ENCODE measurements at regions not wholly inside any gene's neighbourhood (a gene's known extent, or its start where the extent isn't known, plus 50 kb on each side); places are given as distances from the start of the nearest gene placed in this dataset.

DNA sequence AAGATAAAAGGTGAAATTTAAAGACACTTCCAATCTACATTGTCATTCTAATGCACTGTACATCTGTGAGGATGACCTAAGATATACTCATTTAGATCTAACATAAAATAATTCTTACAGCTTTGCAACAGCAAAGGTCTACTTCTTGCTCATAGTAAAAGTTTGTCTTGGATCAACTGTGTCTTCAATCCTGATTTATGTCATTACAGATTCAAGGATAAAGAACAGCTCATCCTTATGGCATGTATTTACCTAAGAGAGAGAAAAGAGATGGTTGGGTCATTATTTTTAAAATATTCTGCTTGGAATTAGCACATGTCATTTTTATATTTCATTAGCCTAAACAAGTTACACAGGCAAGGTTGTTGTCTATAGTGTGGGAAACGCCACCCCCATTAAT lies 2193.1 kb downstream of the PCDH9 start (continued):
- TF ChIP-seq CREM (CRISPR knock-in tag; IDR thresholded peaks at IDR 0.05) (no peak), ZBTB21 (CRISPR knock-in tag; IDR thresholded peaks at IDR 0.05; ENCODE audit: borderline replicate concordance) (no peak), OVOL2 (CRISPR knock-in tag; IDR thresholded peaks at IDR 0.05; ENCODE audit: borderline replicate concordance) (no peak), AR (CRISPR knock-in tag; IDR thresholded peaks at IDR 0.05) (no peak)

DNA sequence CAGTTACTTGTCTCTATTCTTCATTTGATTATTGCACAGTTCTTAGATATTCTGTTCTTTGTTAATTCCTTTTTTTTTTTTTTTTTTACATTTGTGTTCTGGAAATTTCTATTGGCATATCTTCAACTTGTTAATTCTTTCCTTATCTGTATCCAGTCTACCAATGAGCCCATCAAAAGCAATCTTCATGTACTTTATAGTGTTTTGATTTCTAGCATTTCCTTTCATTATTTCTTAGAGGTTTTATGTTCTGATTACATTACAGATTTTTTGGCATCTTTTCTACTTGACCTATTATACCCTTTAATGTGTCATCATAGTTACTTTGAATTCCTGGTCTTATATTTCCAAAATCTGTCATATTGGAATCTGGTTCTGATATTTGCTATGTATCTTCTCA lies 2194.8 kb downstream of the PCDH9 start:
- ATAC-seq = no peak
- no peak for DNase-seq (ENCODE audit: low spot score)
- Mint-ChIP-seq H3K9me3 (0 out of 2 replicates have a peak, but pooled peaks cover 8% of the 10 kb centered on the region), H3K4me1 (no peaks in the 10 kb centered on the region), H3K27me3 (ENCODE audit: low read depth) (no peaks in the 10 kb centered on the region), H3K27ac (no peak overlapping the region), H3K4me3 (no peak overlapping the region), H3K36me3 (no peaks in the 10 kb centered on the region)
- POLR2A ChIA-PET = no interaction called here
- TF ChIP-seq HMGXB4 (CRISPR knock-in tag; IDR thresholded peaks at IDR 0.05) (no peak), ATF1 (CRISPR knock-in tag; IDR thresholded peaks at IDR 0.05) (no peak)
- CTCF ChIA-PET = no interaction called here

DNA sequence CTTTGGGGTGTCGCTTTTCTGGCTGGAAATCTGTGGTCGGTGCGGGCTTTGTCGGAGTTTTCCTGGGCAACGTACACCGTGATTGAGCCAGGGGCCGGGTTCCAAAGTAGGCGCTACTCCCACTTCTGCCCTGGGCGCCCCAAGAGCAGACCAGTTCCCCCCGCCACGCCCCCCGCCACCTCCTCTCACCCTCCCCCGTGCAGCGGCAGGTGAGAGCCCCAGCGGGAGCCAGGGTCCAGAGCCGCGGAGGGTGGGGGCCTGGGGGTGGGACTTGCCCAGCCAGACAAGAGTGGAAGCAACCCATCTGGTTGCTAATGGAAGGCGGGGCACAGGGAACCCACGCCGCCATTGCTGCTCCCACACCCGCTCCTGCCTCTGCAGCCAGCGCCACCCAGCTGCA lies 2195.9 kb downstream of the PCDH9 start:
- ATAC-seq = 0 out of 2 replicates have a peak, but pooled peaks have one; percentile 16
- Mint-ChIP-seq H3K27me3 (ENCODE audit: low read depth) (no peaks in the 10 kb centered on the region), H3K27ac (no peak overlapping the region), H3K4me3 (no peak overlapping the region), H3K36me3 (no peaks in the 10 kb centered on the region), H3K9me3 (0 out of 2 replicates have a peak, but pooled peaks cover 8% of the 10 kb centered on the region), H3K4me1 (no peaks in the 10 kb centered on the region)
- ChIA-PET CTCF (no interaction called here), POLR2A (no interaction called here)
- no peak for TF ChIP-seq IRF2 (CRISPR knock-in tag; IDR thresholded peaks at IDR 0.05; ENCODE audit: borderline replicate concordance, low read depth)
- peak; percentile 11 for DNase-seq (ENCODE audit: low spot score)

DNA sequence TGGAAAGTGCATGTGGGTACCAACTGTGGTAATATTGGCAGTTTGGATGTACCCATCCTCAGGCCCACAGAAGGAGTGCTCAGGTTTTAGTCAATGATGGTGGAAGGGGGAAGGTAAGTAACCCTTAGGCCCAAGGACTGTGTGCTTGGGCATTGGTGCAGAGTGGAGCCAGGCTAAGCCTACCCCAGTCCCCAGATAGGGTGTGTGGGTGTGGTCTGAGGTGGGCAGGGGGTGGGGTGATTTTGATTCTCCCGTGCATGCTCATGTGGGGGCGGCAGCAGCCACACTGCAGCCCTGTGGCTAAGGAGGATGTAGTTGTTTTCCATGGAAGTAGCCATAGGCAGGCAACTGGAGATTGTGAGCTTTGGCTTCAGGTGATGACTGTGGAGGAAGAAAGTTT lies 2197.3 kb downstream of the PCDH9 start:
- Mint-ChIP-seq H3K27ac (no peak overlapping the region), H3K36me3 (no peaks in the 10 kb centered on the region), H3K27me3 (ENCODE audit: low read depth) (no peaks in the 10 kb centered on the region), H3K4me1 (no peaks in the 10 kb centered on the region), H3K9me3 (0 out of 2 replicates have a peak, but pooled peaks cover 8% of the 10 kb centered on the region), H3K4me3 (no peak overlapping the region)
- peak; percentile 48; the same call in 1 of the 2 replicates for ATAC-seq
- TF ChIP-seq ZNF281 (CRISPR knock-in tag; IDR thresholded peaks at IDR 0.05) (no peak), RELA (CRISPR knock-in tag; IDR thresholded peaks at IDR 0.05; ENCODE audit: borderline replicate concordance) (no peak), CREB1 (CRISPR knock-in tag; IDR thresholded peaks at IDR 0.05) (no peak)
- TF ChIP-seq, protein P1, sequence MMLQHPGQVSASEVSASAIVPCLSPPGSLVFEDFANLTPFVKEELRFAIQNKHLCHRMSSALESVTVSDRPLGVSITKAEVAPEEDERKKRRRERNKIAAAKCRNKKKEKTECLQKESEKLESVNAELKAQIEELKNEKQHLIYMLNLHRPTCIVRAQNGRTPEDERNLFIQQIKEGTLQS (CRISPR knock-in tag; conservative IDR thresholded peaks at IDR 0.05) = no peak
- TF ChIP-seq, protein P2, sequence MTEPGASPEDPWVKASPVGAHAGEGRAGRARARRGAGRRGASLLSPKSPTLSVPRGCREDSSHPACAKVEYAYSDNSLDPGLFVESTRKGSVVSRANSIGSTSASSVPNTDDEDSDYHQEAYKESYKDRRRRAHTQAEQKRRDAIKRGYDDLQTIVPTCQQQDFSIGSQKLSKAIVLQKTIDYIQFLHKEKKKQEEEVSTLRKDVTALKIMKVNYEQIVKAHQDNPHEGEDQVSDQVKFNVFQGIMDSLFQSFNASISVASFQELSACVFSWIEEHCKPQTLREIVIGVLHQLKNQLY (CRISPR knock-in tag; IDR thresholded peaks at IDR 0.05) = no peak
- TF ChIP-seq, protein P3, sequence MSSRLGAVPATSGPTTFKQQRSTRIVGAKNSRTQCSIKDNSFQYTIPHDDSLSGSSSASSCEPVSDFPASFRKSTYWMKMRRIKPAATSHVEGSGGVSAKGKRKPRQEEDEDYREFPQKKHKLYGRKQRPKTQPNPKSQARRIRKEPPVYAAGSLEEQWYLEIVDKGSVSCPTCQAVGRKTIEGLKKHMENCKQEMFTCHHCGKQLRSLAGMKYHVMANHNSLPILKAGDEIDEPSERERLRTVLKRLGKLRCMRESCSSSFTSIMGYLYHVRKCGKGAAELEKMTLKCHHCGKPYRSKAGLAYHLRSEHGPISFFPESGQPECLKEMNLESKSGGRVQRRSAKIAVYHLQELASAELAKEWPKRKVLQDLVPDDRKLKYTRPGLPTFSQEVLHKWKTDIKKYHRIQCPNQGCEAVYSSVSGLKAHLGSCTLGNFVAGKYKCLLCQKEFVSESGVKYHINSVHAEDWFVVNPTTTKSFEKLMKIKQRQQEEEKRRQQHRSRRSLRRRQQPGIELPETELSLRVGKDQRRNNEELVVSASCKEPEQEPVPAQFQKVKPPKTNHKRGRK (CRISPR knock-in tag; IDR thresholded peaks at IDR 0.05; ENCODE audit: borderline replicate concordance) = no peak
- DNase-seq (ENCODE audit: low spot score) = no peak
- ChIA-PET CTCF (no interaction called here), POLR2A (interaction anchor here (0.7 kb wide), 1 partner anchor 268 kb away, joined by 3 read pairs; no protein-coding TSS in a partner anchor)
